Activated naive CD4-positive, alpha-beta T cell treated with anti-CD3 and anti-CD28 coated beads, Interleukin-2, amount 10 ng/mL, durations not matched to agents 7 days and 5 days (primary cell): ENCODE measurements at regions not wholly inside any gene's neighbourhood (a gene's known extent, or its start where the extent isn't known, plus 50 kb on each side); places are given as distances from the start of the nearest gene placed in this dataset.

Experiments used
- CTCF ChIA-PET: fragments of 350-600 bp; sonication (Branson Sonifier 250); formaldehyde crosslinking; loops from one replicate; lab custom pipeline; 2021; ENCODE audit warnings: antibody characterized with exemption; lab: Charles Lee
- DNase-seq: peaks from one replicate; pipeline ENCODE4 v3.0.0-alpha.2; 2020
- H3K27ac Mint-ChIP-seq: one replicate; pipeline ENCODE4 v1.8.0; 2021; ENCODE audit warnings: mild to moderate bottlenecking, moderate library complexity, mixed read lengths
- H3K27me3 Mint-ChIP-seq: one replicate; pipeline ENCODE4 v1.8.0; 2021; ENCODE audit warnings: mild to moderate bottlenecking, mixed read lengths
- H3K36me3 Mint-ChIP-seq: one replicate; pipeline ENCODE4 v1.8.0; 2021; ENCODE audit warnings: mixed read lengths
- H3K4me1 Mint-ChIP-seq: one replicate; pipeline ENCODE4 v1.8.0; 2021; ENCODE audit warnings: mixed read lengths
- H3K4me3 Mint-ChIP-seq: one replicate; pipeline ENCODE4 v1.8.0; 2021; ENCODE audit warnings: mild to moderate bottlenecking, moderate library complexity, mixed read lengths
- H3K9me3 Mint-ChIP-seq: one replicate; pipeline ENCODE4 v1.8.0; 2021; ENCODE audit warnings: mixed read lengths

DNA sequence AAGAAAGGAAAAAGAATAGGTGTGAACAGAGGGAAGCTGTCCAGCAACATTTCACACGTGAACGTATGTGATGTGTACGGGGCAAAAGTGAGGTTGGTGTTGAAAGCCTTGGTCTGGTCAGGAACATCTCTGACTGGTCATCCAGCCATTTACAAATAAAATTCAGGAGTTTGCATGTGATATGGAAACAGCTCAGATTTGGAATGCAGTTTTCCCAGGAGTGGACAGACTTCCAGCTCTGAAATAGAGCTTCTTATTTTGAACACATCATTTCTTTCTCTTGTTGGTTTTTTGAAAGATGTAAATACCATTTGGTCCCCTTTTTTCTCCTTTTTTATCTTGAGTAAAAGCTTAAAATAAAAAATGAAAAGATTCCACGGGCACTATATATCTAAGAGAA is 566.2 kb upstream of the ZFHX3 start:
- CTCF ChIA-PET, result no interaction called here
- Mint-ChIP-seq H3K27me3 (peaks cover 5% of the 10 kb centered on the region), H3K4me3 (no peak overlapping the region), H3K4me1 (no peaks in the 10 kb centered on the region), H3K27ac (no peak overlapping the region), H3K9me3 (no peaks in the 10 kb centered on the region), H3K36me3 (no peaks in the 10 kb centered on the region)
- DNase-seq, result no peak

DNA sequence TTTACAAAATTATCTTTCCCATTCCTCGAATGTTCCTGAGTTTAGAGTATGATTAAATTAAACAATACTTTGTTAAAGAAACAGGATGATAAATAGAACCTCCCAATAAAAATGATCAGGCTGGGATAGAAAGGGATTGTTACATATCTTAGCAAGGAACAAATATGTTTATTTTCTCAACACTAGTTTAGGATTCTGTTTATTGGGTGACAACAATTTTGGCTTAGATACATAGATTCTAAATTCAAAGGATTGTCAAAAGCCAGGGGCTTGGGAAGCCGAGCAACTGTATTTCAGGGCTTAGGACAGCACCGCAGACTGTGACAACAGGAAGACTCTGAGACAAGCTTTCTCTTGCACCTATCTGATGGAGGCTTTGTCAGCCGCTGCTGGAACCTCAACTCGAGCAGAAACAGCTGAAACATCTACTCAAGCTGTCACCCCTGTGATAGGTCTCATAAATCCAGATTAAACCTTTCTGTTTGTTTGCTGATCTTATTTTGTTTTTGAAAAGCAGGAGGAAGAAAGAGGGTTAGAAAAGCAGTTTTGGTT is 562.8 kb upstream of the ZFHX3 start:
- Mint-ChIP-seq H3K4me1 (no peaks in the 10 kb centered on the region), H3K9me3 (peaks cover 2% of the 10 kb centered on the region), H3K36me3 (no peaks in the 10 kb centered on the region), H3K27me3 (peaks cover 5% of the 10 kb centered on the region), H3K4me3 (no peak overlapping the region), H3K27ac (no peak overlapping the region)
- CTCF ChIA-PET, result no interaction called here
- no peak for DNase-seq

DNA sequence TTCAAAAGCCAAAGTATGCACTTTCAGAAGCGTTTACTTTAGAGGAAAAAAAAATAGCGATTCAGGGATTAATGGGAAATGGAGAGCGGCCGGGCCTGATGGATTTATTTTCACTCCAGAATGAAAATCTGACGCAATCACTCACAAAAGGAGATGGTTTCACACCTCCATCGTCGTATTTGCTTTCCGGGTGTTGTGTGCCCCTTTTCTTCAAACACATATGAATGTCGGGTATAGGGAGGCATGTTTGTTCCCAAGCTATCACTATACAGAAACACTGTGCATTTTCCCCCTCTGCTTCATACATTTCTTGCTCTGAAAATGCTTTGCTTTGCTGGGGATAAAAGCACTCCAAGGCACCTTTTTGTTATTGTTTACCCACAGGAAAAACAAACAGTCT is 562.2 kb upstream of the ZFHX3 start:
- H3K27me3 Mint-ChIP-seq, result peaks cover 5% of the 10 kb centered on the region
- H3K4me3 Mint-ChIP-seq, result no peak overlapping the region
- DNase-seq, result no peak
- peaks cover 2% of the 10 kb centered on the region for H3K9me3 Mint-ChIP-seq
- no peaks in the 10 kb centered on the region for H3K36me3 Mint-ChIP-seq
- H3K27ac Mint-ChIP-seq, result no peak overlapping the region
- CTCF ChIA-PET, result no interaction called here
- no peaks in the 10 kb centered on the region for H3K4me1 Mint-ChIP-seq

DNA sequence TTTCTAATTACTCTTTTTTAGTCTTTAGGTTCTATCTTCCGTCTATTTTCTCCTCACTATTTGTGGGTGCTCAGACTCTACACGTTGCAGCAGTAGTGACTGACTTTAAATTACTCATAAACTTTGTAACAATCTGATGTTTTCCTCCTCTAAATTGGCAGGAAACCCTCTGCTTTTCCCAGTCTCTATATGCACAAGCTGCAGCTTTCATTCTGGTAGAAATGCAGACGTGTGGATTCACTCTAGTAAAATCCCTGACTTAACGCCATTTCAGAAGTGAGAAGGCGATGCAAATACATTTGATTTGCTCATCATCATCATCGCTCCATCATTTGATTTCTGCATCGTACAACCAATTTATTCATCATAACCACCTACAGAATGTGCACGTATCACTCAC is 561.0 kb upstream of the ZFHX3 start:
- no peak for DNase-seq
- no peaks in the 10 kb centered on the region for H3K4me1 Mint-ChIP-seq
- peaks cover 2% of the 10 kb centered on the region for H3K9me3 Mint-ChIP-seq
- peaks cover 5% of the 10 kb centered on the region for H3K27me3 Mint-ChIP-seq
- no peaks in the 10 kb centered on the region for H3K36me3 Mint-ChIP-seq
- H3K4me3 Mint-ChIP-seq, result no peak overlapping the region
- CTCF ChIA-PET, result no interaction called here
- no peak overlapping the region for H3K27ac Mint-ChIP-seq

DNA sequence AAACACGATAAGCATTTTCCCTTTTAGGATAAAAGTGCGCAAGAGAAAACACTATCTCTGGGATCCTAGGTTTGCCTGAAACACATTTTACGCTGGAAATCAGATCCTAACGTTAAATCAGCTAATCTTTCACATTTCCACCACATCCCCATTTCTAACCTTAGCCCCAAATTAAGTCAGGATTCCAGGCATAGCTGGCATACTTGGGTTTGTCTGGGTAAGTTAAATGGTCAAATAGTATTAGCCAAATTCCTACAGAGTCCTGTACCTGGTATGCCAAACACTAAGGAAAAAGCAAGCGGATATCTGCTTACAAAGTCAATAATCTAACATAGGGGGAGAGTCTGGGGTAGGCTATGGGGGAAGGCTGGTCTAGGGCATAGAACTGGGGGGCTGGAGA is 557.4 kb upstream of the ZFHX3 start:
- DNase-seq, result no peak
- H3K36me3 Mint-ChIP-seq, result no peaks in the 10 kb centered on the region
- no peaks in the 10 kb centered on the region for H3K27me3 Mint-ChIP-seq
- H3K4me3 Mint-ChIP-seq, result no peak overlapping the region
- no peak overlapping the region for H3K27ac Mint-ChIP-seq
- peaks cover 6% of the 10 kb centered on the region for H3K9me3 Mint-ChIP-seq
- H3K4me1 Mint-ChIP-seq, result no peaks in the 10 kb centered on the region
- CTCF ChIA-PET, result no interaction called here

DNA sequence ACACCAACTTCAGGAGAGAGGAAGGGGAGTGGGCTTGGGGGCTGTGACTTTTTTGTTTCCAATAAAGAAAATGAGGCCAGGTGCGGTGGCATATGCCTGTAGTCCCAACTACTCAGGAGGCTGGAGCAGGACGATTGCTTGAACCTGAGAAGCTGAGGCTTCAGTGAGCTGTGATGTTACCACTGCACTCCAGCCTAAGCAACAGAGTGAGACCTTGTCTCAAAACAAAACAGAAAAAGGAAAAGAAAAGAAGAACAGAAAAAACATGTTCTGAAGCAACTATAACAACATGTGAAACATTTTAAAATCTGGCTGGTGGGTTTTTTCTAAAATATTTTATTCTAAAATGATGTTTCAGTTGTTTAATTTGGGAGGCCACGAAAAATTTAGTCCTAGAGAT is 554.0 kb upstream of the ZFHX3 start:
- H3K4me1 Mint-ChIP-seq, result no peaks in the 10 kb centered on the region
- DNase-seq, result no peak
- peaks cover 9% of the 10 kb centered on the region for H3K9me3 Mint-ChIP-seq
- CTCF ChIA-PET, result no interaction called here
- H3K36me3 Mint-ChIP-seq, result no peaks in the 10 kb centered on the region
- no peak overlapping the region for H3K4me3 Mint-ChIP-seq
- H3K27ac Mint-ChIP-seq, result no peak overlapping the region
- no peaks in the 10 kb centered on the region for H3K27me3 Mint-ChIP-seq

DNA sequence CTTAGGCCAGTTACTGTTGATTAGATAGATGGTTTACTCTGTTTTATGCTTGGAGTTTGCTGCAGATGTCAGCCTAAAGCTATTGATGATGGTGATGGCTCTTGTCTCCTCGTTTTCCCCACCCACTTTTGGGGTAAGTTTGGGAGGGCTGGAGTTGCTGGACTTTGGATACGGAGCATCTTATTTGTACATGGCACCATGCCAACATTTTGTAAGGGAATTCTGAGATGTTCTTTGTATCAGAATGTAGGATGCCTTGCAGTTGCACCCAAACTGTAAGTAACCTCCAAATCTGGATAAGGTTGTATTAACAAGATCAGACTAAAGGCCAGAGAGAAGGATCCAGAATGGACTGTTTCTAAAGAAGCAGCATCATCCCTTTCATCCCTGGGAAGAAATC is 551.9 kb upstream of the ZFHX3 start:
- H3K9me3 Mint-ChIP-seq, result peaks cover 8% of the 10 kb centered on the region
- no peaks in the 10 kb centered on the region for H3K4me1 Mint-ChIP-seq
- no peaks in the 10 kb centered on the region for H3K36me3 Mint-ChIP-seq
- CTCF ChIA-PET, result no interaction called here
- no peak for DNase-seq
- H3K27ac Mint-ChIP-seq, result no peak overlapping the region
- H3K4me3 Mint-ChIP-seq, result no peak overlapping the region
- H3K27me3 Mint-ChIP-seq, result no peaks in the 10 kb centered on the region

DNA sequence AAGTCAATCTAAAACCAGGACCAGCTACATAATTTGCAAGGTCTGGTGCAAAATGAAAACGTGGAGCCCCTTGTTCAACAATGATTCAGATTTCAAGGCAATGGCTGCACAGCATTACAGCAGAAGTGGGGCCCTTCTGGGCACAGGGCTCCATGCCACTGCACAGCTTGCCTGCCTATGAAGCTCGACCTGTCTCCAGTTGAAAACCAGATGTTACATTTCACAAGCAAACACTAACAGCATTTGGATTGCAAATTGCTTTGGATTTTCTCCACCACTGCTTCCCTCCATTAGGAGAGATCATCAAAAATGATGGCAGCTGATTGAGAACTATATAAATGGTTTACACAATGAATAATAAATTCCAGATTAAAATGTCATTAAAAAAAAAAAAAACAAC is 551.4 kb upstream of the ZFHX3 start:
- Mint-ChIP-seq H3K4me3 (no peak overlapping the region), H3K27me3 (no peaks in the 10 kb centered on the region), H3K27ac (no peak overlapping the region), H3K4me1 (no peaks in the 10 kb centered on the region), H3K9me3 (peaks cover 8% of the 10 kb centered on the region), H3K36me3 (no peaks in the 10 kb centered on the region)
- no peak for DNase-seq
- CTCF ChIA-PET, result no interaction called here

DNA sequence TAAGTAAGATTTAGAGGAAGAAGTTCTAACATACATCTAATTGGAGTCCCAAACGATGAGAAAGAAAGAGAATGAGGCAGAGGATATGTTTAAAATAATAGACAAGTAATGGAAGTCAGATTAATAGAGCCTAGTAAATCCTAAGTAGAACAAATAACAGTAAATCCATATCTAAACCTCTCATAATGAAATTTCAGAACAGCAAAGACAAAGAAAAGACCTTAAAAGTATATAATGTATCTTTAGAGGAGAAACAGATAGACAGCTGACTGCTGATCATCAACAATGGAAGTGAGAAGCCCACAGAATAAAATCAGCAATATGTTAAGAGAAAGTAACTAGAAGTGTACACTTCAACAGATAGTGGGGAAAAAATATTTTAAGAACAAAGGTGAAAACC is 536.2 kb upstream of the ZFHX3 start:
- no peak for DNase-seq
- Mint-ChIP-seq H3K27me3 (no peaks in the 10 kb centered on the region), H3K27ac (no peak overlapping the region), H3K9me3 (peaks cover 12% of the 10 kb centered on the region), H3K4me1 (no peaks in the 10 kb centered on the region), H3K36me3 (no peaks in the 10 kb centered on the region), H3K4me3 (no peak overlapping the region)
- CTCF ChIA-PET, result no interaction called here

DNA sequence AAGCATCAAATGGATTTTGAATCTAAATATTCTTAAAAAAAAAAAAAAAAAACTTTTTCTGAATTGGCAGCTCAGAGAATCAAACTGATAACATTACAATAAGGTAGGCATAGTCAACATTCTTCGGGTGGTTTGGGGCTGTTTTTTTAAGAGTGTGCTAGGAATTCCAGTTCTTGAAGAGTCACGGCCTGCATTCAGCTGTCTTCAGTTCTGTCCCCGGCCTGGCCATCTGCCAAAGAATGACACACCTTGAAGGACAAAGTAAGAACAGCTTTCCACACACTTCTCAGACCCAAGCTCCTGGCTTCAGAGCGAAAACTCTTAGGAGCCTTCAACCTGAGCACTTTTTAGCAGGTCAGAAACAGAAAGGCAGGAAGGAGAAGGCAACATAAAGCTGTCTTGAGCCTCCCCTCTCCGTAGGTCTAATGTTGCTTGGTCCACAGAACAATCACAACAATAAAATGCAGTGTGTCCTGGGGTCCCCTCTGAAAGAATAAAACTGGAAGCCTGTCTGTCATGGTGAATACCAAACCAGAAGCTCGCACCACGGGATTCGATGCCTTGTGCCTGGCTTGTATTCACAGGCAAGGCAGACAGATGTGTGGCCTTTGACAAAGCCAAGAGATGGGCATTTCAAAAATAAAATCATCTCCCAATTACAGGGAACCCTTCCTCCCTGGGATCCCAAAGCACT is 524.4 kb upstream of the ZFHX3 start:
- no peaks in the 10 kb centered on the region for H3K27me3 Mint-ChIP-seq
- no peaks in the 10 kb centered on the region for H3K36me3 Mint-ChIP-seq
- no peak overlapping the region for H3K27ac Mint-ChIP-seq
- CTCF ChIA-PET, result no interaction called here
- no peaks in the 10 kb centered on the region for H3K4me1 Mint-ChIP-seq
- DNase-seq, result no peak
- H3K4me3 Mint-ChIP-seq, result no peak overlapping the region
- H3K9me3 Mint-ChIP-seq, result peaks cover 5% of the 10 kb centered on the region

DNA sequence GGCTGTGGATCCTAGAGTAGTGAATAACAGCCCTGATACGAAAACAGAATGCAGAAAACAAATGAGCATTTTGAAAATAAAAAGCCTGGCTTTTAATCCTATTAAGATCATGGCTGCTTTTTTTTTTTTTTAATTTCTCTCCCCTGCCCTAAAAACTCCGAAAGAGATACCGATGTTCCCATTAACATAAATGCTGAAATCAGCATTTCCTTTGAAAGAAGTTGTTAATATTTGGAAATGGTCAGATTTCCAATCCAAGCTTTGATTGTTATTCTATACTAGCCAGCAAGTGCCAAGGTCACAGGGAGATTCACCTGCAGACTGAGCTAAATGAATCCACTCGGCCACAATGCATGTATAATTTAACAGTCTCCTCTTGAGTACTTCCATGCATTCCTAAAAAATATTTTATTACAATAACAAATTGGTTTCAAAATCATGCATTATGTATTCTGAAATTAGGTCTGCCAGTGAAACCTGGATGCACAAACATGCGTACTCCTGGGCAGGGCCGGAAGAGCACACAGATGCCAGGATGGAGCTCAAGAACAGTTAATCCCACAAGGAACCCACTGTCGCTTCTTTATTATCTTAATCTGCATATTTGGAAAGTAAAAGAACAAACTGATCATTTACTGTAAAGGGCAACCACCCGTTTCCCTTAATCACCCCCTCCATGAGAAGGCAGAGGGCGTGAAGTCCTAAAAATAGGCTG is 521.5 kb upstream of the ZFHX3 start:
- H3K27me3 Mint-ChIP-seq, result no peaks in the 10 kb centered on the region
- peaks cover 6% of the 10 kb centered on the region for H3K9me3 Mint-ChIP-seq
- no peak overlapping the region for H3K27ac Mint-ChIP-seq
- H3K36me3 Mint-ChIP-seq, result no peaks in the 10 kb centered on the region
- H3K4me1 Mint-ChIP-seq, result no peaks in the 10 kb centered on the region
- CTCF ChIA-PET, result no interaction called here
- no peak for DNase-seq
- no peak overlapping the region for H3K4me3 Mint-ChIP-seq

DNA sequence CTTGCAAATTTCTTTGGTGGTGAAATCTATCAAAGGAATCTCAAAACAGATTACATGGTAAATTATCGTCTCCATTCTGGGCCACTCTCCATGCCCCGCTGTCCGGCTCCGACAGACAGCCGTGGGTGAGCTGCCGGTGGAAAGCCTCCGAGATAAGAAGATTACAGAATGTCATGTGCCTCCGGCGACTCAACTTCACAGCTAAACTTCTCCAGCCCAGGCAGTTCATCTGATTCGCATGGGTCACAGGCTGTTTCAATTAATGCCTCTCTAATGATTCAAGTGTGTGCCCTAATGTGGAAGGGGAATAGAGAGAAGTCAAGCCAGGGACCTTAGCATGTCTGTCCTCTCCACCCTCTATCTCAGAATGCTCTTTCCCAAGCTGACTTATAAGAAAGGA is 520.8 kb upstream of the ZFHX3 start:
- Mint-ChIP-seq H3K4me3 (no peak overlapping the region), H3K27me3 (no peaks in the 10 kb centered on the region), H3K9me3 (peaks cover 8% of the 10 kb centered on the region), H3K27ac (no peak overlapping the region), H3K36me3 (no peaks in the 10 kb centered on the region), H3K4me1 (no peaks in the 10 kb centered on the region)
- CTCF ChIA-PET, result no interaction called here
- no peak for DNase-seq

DNA sequence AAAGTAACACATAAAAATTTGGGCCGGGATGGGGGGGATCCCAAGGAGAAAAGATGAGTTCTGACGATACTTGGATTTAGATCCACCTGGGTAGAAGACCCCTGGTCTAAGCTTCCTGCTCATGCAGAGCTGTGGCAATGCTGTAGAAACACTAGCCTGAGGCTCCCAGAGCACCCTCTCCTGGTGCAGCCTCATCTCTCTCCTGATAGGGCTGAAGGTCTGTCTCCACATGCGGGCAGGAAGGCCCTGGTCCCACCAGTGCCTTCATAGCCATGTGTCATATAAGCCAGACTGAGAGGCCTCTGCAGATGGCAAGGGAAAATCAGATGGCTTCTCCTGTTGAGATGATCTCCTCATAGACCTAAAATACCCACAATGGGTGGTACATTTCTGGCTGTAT is 518.0 kb upstream of the ZFHX3 start:
- H3K4me1 Mint-ChIP-seq, result no peaks in the 10 kb centered on the region
- DNase-seq, result no peak
- no peak overlapping the region for H3K27ac Mint-ChIP-seq
- peaks cover 8% of the 10 kb centered on the region for H3K9me3 Mint-ChIP-seq
- no peaks in the 10 kb centered on the region for H3K27me3 Mint-ChIP-seq
- H3K4me3 Mint-ChIP-seq, result no peak overlapping the region
- H3K36me3 Mint-ChIP-seq, result no peaks in the 10 kb centered on the region
- CTCF ChIA-PET, result no interaction called here

DNA sequence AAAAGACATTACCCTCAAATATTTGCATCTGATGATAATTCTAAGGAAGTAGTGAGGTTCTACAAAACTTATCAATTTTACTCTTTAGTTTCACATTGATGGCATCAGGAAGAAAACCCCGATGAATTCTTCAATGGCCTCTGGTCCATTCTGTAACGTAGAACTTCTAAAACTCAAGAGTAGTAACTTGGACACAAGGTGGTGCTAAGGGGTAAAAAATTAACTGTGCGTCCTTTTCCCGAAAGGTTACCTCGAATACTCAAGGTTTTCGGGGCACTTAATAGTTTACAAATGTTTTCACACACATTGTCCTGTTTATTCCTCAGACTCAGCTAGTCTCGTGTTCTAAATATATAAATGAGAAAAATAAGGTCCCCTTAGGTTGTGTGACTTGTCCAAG is 517.3 kb upstream of the ZFHX3 start:
- Mint-ChIP-seq H3K4me1 (no peaks in the 10 kb centered on the region), H3K36me3 (no peaks in the 10 kb centered on the region), H3K4me3 (no peak overlapping the region), H3K9me3 (peaks cover 8% of the 10 kb centered on the region), H3K27me3 (no peaks in the 10 kb centered on the region), H3K27ac (no peak overlapping the region)
- CTCF ChIA-PET, result no interaction called here
- no peak for DNase-seq

DNA sequence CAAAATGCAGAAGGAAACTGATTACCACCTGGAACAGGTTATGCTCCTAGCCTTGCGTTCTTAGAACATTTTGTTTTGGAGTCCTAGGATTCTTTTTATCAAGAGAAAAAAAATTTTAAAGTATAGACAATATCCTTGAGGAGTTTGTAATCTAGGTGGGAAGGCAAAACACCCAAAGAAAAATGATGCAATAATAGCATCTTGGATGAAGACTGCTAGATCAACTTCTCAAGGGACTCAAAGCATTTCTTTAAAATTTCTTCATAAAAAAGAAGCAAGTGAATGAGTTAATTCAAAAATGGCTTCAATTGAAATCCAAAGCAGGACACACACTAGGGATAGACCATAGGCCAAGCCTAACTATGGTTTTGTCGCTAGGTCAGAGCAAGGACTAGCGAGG is 515.8 kb upstream of the ZFHX3 start:
- no peaks in the 10 kb centered on the region for H3K4me1 Mint-ChIP-seq
- no peak overlapping the region for H3K27ac Mint-ChIP-seq
- no peaks in the 10 kb centered on the region for H3K27me3 Mint-ChIP-seq
- H3K36me3 Mint-ChIP-seq, result no peaks in the 10 kb centered on the region
- CTCF ChIA-PET, result no interaction called here
- peaks cover 6% of the 10 kb centered on the region for H3K9me3 Mint-ChIP-seq
- DNase-seq, result no peak
- H3K4me3 Mint-ChIP-seq, result no peak overlapping the region
